ENCODE measurements at regions not wholly inside any gene's neighbourhood (a gene's known extent, or its start where the extent isn't known, plus 50 kb on each side); places are given as distances from the start of the nearest gene placed in this dataset.

GRCh38 chr14:101451166-101451565 is 110.1 kb upstream of the DIO3 start:
- H3K9me3 ChIP-seq (replicated peaks; ENCODE audit: control insufficient read depth, insufficient read depth, low read length): no peaks in the 10 kb centered on the region
- no peaks in the 10 kb centered on the region for H3K4me1 ChIP-seq (ENCODE audit: control insufficient read depth, extremely low read depth, insufficient read depth, low read length)
- H3K9me1 ChIP-seq (replicated peaks; ENCODE audit: control insufficient read depth, extremely low read depth, insufficient read depth, low read length): no peaks in the 10 kb centered on the region
- H3K27me3 ChIP-seq (ENCODE audit: control insufficient read depth in 2 of 2, insufficient read depth in 2 of 2, low read length in 2 of 2): peaks cover 8 to 12% of the 10 kb centered on the region in 2 experiments
- H4K20me1 ChIP-seq (replicated peaks; ENCODE audit: control insufficient read depth, extremely low read depth, insufficient read depth, low read length): no peaks in the 10 kb centered on the region
- intact Hi-C loops (cut with micrococcal nuclease): no loop called here
- ChIA-PET CTCF (no interaction called here), POLR2A (no interaction called here)
- BruUV-seq (replicated peaks): no TSS peak
- no peak overlapping the region for H3K4me2 ChIP-seq (ENCODE audit: insufficient read depth, low read length)
- no peaks in the 10 kb centered on the region for H3K79me2 ChIP-seq (ENCODE audit: control insufficient read depth, insufficient read depth, low read length)
- FAIRE-seq (no peak), DNase-seq (ENCODE audit: low read depth, low spot score) (no peak)
- H3K4me3 ChIP-seq (replicated peaks in 1 of 3; ENCODE audit: insufficient read depth in 1 of 3, low read depth in 1 of 3, low read length in 3 of 3): no peak overlapping the region
- H3K9ac ChIP-seq (replicated peaks; ENCODE audit: extremely low read depth, insufficient read depth, low read length): no peak overlapping the region
- no peak overlapping the region for H2AFZ ChIP-seq (ENCODE audit: low read depth, low read length)
- dilution Hi-C loops (cut with MboI; ENCODE audit: extremely low pct_ligation_motif_present, low sequenced_read_pairs): no loop called here
- no peaks in the 10 kb centered on the region for H3K36me3 ChIP-seq (ENCODE audit: control insufficient read depth in 2 of 2, extremely low read depth in 1 of 2, insufficient read depth in 2 of 2, low read length in 2 of 2)
- no peak overlapping the region for H3K27ac ChIP-seq (ENCODE audit: insufficient read depth, low read depth, low read length)
- TF ChIP-seq JUN (IDR thresholded peaks at IDR 0.05; ENCODE audit: borderline replicate concordance, insufficient read depth, insufficient read length, low read depth): no peak
- TF ChIP-seq MYC (IDR thresholded peaks at IDR 0.05; ENCODE audit: low read depth, low read length): no peak
- no peak for TF ChIP-seq GATA2 (IDR thresholded peaks at IDR 0.05; ENCODE audit: insufficient read depth, insufficient read length, low read depth, low read length)
- TF ChIP-seq POLR2A (IDR thresholded peaks at IDR 0.05; ENCODE audit: low read depth, low read length): no peak
- TF ChIP-seq EZH2 (IDR thresholded peaks at IDR 0.05; ENCODE audit: borderline replicate concordance, low read depth, low read length, severe bottlenecking): no peak
- TF ChIP-seq FOS (IDR thresholded peaks at IDR 0.05; ENCODE audit: borderline replicate concordance, insufficient read depth, low read length): no peak
- TF ChIP-seq POLR2AphosphoS5 (IDR thresholded peaks at IDR 0.05; ENCODE audit: insufficient read depth, low read depth, low read length): no peak
- no peak for TF ChIP-seq CTCF (IDR thresholded peaks at IDR 0.05; ENCODE audit: extremely low read depth in 1 of 2, insufficient read depth in 1 of 2, low read depth in 1 of 2, low read length in 2 of 2)
- no peak for TF ChIP-seq MAX (IDR thresholded peaks at IDR 0.05; ENCODE audit: insufficient read depth, insufficient read length)

Measured in endothelial cell of umbilical vein (primary cell).